Bone marrow (tissue), 2 donors: ENCODE measurements at regions not wholly inside any gene's neighbourhood (a gene's known extent, or its start where the extent isn't known, plus 50 kb on each side); places are given as distances from the start of the nearest gene placed in this dataset.
"Not testable (repeated sequence)": the region's sequence is repeated elsewhere in the genome, so short reads cannot be mapped to it uniquely, and the experiment has no call there.

ENCODE experiments used
- DNase-seq, 2 donors: peaks; one replicate each; lab custom pipeline; 2025; lab: John Stamatoyannopoulos, UW

GRCh38 chr9:95784318-95784717 lies 91.2 kb upstream of the ERCC6L2 start:
- no peak for DNase-seq

DNA sequence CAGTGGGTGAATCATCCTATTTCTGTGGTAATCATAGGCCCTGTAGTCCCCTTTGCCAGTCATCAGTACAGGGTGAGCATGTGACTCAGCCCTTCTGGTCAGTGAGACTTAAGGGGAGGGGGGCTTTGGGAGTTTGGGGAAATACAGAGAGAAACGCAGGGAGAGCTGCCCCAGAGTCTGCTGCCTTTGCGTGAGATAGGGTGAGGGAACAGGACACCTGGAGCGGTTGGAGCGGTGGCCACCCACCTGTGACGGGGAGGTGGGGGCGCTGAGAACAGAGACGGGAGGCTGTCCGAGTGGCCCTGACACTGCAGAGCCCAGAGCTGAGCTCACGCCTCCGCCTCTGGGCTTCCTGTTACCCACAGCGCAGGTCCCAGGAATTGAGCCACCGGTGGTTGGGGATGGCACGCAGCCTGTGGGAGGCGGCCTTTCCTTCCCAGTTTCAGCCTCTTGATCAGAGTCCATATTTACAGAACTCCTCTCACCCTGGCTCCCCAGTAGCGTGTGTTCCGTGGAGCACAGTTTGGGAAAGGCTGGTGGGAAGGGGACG lies 92.0 kb upstream of the ERCC6L2 start:
- DNase-seq = no peak

- no peak for DNase-seq
Observed at GRCh38 chr9:95780751-95781150, 94.7 kb upstream of the ERCC6L2 start.

DNA sequence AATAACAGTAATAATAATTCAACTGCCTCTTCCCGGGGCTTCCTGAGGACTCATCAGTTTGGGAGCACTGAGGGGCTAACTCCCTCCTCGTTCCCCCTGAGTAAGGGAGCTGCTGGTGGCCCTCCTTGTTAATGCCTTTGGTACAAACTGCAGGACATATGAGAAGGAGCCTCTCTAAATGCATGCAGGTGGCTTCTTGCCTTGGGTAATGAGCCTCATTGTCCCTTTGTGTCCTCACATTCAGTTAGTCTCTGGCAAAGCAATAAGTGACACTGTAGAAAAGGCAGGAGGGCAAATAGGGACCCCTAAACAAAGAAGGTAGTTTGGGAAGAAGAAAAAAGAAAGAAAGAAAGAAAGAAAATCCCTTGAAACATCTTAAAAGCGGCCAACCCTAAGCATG lies 95.4 kb upstream of the ERCC6L2 start:
- DNase-seq = no peak

DNA sequence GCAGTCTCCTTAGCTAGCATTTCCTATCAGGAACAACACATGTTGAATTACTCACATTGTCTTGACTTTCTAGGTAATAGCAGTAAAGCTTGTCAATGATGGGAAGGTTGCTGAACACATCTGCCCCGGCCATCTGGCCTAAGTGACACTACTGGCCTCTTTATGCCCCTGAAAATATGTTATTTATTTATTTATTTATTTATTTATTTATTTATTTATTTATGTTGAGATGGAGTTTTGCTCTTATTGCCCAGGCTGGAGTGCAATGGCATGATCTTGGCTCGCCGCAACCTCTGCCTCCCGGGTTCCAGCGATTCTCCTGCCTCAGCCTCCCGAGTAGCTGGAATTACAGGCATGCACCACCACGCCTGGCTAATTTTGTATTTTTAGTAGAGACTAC lies 95.9 kb upstream of the ERCC6L2 start:
- not testable (repeated sequence) for DNase-seq

DNA sequence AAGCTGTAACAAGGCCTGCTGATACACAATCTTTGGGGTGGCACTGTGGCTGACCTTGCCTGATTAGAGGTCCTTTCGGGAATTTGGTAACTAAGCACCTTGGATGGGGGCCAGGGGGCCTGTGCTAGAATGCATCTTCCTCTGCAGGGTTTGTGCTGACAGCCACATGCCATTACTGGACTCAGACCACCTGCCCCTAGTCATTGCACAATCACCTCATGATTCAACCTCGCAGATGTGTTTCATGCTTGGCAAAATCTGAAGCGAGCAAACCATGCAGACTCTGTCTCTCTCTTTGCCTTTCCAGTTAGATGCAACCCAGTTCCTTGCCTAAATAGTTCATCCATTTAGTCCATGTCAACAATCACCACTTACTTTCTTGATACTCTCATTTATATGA lies 96.5 kb upstream of the ERCC6L2 start:
- no peak for DNase-seq

GRCh38 chr9:95777136-95777535 lies 98.4 kb upstream of the ERCC6L2 start:
- DNase-seq = no peak

GRCh38 chr9:95776176-95776575 lies 99.3 kb upstream of the ERCC6L2 start:
- no peak for DNase-seq

GRCh38 chr9:95775191-95775590 lies 100.3 kb upstream of the ERCC6L2 start:
- DNase-seq = no peak

- no peak for DNase-seq
Observed at GRCh38 chr9:95773053-95773418, 102.5 kb upstream of the ERCC6L2 start.

DNA sequence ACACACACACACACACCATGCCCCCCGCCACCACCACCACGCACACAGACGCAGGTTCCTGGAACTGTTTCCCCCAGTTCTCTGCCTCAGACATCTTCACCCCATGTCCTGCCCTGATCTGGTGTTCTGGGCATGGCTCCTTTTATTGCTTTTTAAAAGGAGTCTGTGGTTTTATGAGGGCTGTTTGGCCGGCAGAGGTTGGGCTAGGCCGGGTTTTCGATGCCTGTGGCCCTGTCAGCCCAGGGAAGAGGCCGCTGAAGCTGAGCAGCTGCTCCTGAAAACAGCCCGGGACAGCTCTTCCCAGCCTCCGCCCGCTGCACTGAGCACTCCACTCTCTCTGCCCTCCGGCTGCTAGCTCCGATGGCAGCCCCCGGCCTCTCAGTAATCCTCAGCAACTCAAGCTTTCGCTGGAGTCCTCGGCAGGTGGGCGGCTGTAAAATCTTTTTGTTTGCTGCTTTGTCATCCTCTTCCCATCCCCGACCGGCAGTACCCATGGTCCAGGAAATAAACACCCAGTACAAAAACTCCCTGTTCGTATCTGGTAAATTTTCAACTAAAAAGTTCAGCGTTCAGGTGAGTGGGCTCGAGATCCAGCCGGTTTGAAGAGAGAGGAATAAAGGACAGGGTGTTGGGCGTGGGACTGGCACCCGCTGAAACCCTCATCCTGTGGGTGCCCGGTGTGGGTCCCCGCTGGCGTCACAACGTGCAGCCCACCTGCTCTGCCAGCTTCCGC lies 103.0 kb upstream of the ERCC6L2 start:
- no peak for DNase-seq

- DNase-seq = no peak
Observed at GRCh38 chr9:95771556-95772246, 103.8 kb upstream of the ERCC6L2 start.

- no peak for DNase-seq
Observed at GRCh38 chr9:95770653-95771131, 104.8 kb upstream of the ERCC6L2 start.

GRCh38 chr9:95769909-95770433 lies 105.5 kb upstream of the ERCC6L2 start:
- no peak for DNase-seq

DNA sequence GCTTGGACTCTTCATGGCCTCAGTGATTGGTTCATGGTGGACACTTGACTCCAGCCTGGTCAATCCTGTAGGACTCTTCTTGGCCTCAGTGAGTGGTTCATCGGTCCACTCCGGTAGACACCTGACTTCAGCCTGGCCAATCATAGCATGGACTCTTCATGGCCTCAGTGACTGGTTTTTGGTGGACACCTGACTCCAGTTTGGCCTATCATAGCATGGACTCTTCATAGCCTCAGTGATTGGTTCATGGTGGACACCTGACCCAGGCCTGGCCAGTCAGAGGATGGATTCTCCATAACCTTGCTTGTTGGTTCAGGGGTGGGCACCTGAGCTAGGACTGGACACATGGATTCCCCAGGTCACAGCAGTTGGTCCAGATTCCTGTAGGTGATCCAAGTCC lies 106.0 kb upstream of the ERCC6L2 start:
- no peak for DNase-seq

DNA sequence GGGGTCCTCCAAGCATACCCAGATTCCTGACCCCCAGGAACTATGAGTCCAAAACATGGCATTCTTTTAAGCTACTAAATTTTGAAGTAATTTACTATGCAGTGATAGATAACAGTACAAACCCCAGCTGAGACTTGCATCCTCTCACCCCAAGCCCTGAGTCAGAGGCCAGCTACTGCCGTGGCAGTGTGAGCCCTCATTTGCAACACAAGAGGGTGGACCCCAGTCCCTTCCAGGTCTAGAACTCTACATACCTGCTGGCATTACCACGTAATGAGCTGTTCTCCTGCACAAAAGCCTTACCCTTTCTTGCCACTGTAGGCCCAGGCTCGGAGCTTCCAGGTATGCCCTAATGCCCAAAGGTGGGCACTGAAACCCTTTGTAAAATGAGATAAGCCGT lies 108.6 kb upstream of the ERCC6L2 start:
- no peak for DNase-seq

DNA sequence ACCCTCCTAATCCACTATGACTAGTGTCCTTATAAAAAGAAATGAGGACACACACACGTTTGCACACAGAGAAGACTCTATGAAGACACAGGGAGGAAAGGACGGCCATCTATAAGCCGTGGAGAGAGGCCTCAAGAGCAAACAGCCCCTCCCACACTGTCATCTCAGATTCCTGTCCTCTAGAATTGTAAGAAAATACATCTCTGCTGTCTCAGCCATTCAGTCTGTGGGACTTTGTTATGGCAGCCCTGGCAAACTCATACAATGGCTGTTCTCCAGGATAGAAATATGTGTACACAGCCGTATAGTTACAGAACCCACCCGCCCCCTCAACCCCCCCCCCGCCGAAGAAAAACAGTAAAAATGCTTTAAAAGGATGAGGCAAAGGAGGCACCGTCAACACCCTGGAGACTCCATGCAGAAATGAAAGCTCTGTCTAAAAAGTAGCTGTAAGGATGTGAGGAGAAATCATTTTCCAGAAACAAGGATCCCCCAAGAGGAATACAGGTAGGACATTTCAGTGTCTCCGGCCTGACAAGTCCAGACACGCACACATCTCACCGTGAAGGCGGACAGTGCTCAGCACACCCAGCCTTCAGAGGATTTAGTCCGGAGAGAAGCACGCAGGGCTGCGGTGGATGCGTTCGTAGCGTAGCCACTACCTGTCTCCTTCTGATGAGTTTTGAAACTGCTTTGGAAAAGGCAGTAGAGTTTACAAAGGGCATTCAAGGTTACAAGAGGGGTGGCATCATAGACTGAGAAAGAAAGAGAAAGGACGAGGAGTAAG lies 110.8 kb upstream of the ERCC6L2 start:
- no peak for DNase-seq

GRCh38 chr9:95763983-95764382 lies 111.5 kb upstream of the ERCC6L2 start:
- DNase-seq = no peak

DNA sequence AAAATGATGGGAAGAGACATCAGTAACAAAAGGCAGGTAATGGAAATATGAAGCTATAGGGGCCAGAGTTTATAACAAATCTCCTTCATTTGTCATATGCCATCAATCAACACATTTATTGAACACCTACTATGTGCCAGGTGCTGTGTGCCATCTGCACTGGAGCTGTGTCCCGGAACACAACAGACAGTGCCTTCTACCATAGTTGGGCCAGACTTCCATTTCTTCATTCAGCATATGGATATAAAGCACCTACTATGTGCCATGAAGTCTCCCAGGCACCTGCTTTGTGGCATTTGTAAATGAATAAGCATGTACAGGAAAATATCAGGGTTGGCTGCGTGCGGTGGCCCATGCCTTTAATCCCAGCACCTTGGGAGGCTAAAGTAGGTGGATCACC lies 112.5 kb upstream of the ERCC6L2 start:
- no peak for DNase-seq

GRCh38 chr9:95762322-95762721 lies 113.2 kb upstream of the ERCC6L2 start:
- no peak for DNase-seq

- no peak for DNase-seq
Observed at GRCh38 chr9:95760791-95761190, 114.7 kb upstream of the ERCC6L2 start.

DNA sequence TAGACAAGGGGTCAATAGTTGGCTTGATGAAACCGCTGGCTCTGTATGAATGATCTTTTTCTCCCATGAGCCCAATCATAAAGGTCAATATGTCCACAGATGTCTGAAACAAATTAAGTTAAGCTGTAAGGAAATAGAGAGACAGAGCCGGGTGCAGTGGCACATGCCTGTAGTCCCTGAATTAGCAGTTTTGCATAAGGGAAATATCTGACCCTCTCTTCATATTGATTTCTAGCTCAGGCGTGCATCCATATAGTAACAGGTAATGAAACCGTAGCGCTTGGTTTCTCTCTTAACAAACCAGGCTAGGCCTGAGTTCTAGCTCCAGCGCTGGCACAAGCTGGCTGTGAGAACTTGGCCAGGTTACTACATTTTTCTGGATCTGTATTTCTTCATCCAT lies 118.1 kb upstream of the ERCC6L2 start:
- DNase-seq = no peak
